ENCODE measurements at regions not wholly inside any gene's neighbourhood (a gene's known extent, or its start where the extent isn't known, plus 50 kb on each side); places are given as distances from the start of the nearest gene placed in this dataset.

- no peaks in the 10 kb centered on the region for H3F3A ChIP-seq (ENCODE audit: control insufficient read depth, insufficient read depth)
- no peaks in the 10 kb centered on the region for H3K79me2 ChIP-seq (ENCODE audit: control insufficient read depth, low read length)
- no peaks in the 10 kb centered on the region for H3K9me2 ChIP-seq (replicated peaks; ENCODE audit: control insufficient read depth, low read length)
- no peaks in the 10 kb centered on the region for H4K20me1 ChIP-seq (ENCODE audit: control insufficient read depth, insufficient read depth, low read depth, low read length)
- no peak overlapping the region for H3K4me3 ChIP-seq (ENCODE audit: low read length)
- H3K9me3 ChIP-seq (ENCODE audit: control insufficient read depth, insufficient read depth, low read length): no peaks in the 10 kb centered on the region
- H3K4me2 ChIP-seq (ENCODE audit: low read length): no peak overlapping the region
- no peak for TF ChIP-seq EZH2phosphoT487 (IDR thresholded peaks at IDR 0.05; ENCODE audit: borderline replicate concordance, low read length)
- TF ChIP-seq, protein P1, sequence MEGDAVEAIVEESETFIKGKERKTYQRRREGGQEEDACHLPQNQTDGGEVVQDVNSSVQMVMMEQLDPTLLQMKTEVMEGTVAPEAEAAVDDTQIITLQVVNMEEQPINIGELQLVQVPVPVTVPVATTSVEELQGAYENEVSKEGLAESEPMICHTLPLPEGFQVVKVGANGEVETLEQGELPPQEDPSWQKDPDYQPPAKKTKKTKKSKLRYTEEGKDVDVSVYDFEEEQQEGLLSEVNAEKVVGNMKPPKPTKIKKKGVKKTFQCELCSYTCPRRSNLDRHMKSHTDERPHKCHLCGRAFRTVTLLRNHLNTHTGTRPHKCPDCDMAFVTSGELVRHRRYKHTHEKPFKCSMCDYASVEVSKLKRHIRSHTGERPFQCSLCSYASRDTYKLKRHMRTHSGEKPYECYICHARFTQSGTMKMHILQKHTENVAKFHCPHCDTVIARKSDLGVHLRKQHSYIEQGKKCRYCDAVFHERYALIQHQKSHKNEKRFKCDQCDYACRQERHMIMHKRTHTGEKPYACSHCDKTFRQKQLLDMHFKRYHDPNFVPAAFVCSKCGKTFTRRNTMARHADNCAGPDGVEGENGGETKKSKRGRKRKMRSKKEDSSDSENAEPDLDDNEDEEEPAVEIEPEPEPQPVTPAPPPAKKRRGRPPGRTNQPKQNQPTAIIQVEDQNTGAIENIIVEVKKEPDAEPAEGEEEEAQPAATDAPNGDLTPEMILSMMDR (IDR thresholded peaks at IDR 0.05; ENCODE audit: low read depth, low read length, poor library complexity, severe bottlenecking): no peak
- no peaks in the 10 kb centered on the region for H3K4me1 ChIP-seq (ENCODE audit: control insufficient read depth, low read length)
- no peak overlapping the region for H3K27ac ChIP-seq (ENCODE audit: low read depth, low read length)
- H3K36me3 ChIP-seq (ENCODE audit: control insufficient read depth, low read length): no peaks in the 10 kb centered on the region
- H3K27me3 ChIP-seq (ENCODE audit: control insufficient read depth, low read length): no peaks in the 10 kb centered on the region
These were observed 1355.7 kb upstream of the FAM98A start for GRCh38 chr2:34954758-34955157.

DNA sequence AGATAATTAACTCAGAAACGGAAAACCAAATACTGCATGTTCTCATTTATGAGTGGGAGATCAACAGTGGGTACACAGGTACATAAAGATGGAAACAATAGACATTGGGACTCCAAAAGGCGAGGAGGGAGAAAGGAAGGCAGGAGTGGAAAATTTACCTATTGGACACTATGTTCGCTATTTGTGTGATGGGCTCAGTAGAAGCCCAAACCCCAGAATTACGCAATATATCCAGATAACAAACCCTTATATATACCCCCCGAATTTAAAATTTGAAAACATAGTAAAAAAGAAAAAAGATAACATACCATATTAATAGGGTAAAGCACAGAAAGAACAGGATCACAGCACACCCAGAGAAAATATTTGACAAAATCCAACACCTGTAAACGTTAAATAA lies 1351.7 kb upstream of the FAM98A start:
- H3K4me1 ChIP-seq (ENCODE audit: control insufficient read depth, low read length): no peaks in the 10 kb centered on the region
- no peaks in the 10 kb centered on the region for H3F3A ChIP-seq (ENCODE audit: control insufficient read depth, insufficient read depth)
- H3K9me2 ChIP-seq (replicated peaks; ENCODE audit: control insufficient read depth, low read length): no peaks in the 10 kb centered on the region

GRCh38 chr2:34949316-34949715 lies 1350.2 kb upstream of the FAM98A start:
- H4K20me1 ChIP-seq (ENCODE audit: control insufficient read depth, insufficient read depth, low read depth, low read length): no peaks in the 10 kb centered on the region
- H3K36me3 ChIP-seq (ENCODE audit: control insufficient read depth, low read length): no peaks in the 10 kb centered on the region
- H3K4me2 ChIP-seq (ENCODE audit: low read length): no peak overlapping the region
- no peaks in the 10 kb centered on the region for H3F3A ChIP-seq (ENCODE audit: control insufficient read depth, insufficient read depth)
- no peak for TF ChIP-seq EZH2phosphoT487 (IDR thresholded peaks at IDR 0.05; ENCODE audit: borderline replicate concordance, low read length)
- TF ChIP-seq, protein P1 (IDR thresholded peaks at IDR 0.05; ENCODE audit: low read depth, low read length, poor library complexity, severe bottlenecking): no peak
- H3K4me3 ChIP-seq (ENCODE audit: low read length): no peak overlapping the region
- H3K9me3 ChIP-seq (ENCODE audit: control insufficient read depth, insufficient read depth, low read length): no peaks in the 10 kb centered on the region
- no peaks in the 10 kb centered on the region for H3K27me3 ChIP-seq (ENCODE audit: control insufficient read depth, low read length)
- no peaks in the 10 kb centered on the region for H3K4me1 ChIP-seq (ENCODE audit: control insufficient read depth, low read length)
- no peaks in the 10 kb centered on the region for H3K79me2 ChIP-seq (ENCODE audit: control insufficient read depth, low read length)
- H3K9me2 ChIP-seq (replicated peaks; ENCODE audit: control insufficient read depth, low read length): no peaks in the 10 kb centered on the region
- no peak overlapping the region for H3K27ac ChIP-seq (ENCODE audit: low read depth, low read length)

More for the DNA sequence above, 1351.7 kb upstream of the FAM98A start:
- Histone ChIP-seq H3K9me3 (ENCODE audit: control insufficient read depth, insufficient read depth, low read length) (no peaks in the 10 kb centered on the region), H4K20me1 (ENCODE audit: control insufficient read depth, insufficient read depth, low read depth, low read length) (no peaks in the 10 kb centered on the region), H3K4me3 (ENCODE audit: low read length) (no peak overlapping the region), H3K27me3 (ENCODE audit: control insufficient read depth, low read length) (no peaks in the 10 kb centered on the region), H3K27ac (ENCODE audit: low read depth, low read length) (no peak overlapping the region), H3K79me2 (ENCODE audit: control insufficient read depth, low read length) (no peaks in the 10 kb centered on the region), H3K4me2 (ENCODE audit: low read length) (no peak overlapping the region), H3K36me3 (ENCODE audit: control insufficient read depth, low read length) (no peaks in the 10 kb centered on the region)
- TF ChIP-seq, protein P1 (IDR thresholded peaks at IDR 0.05; ENCODE audit: low read depth, low read length, poor library complexity, severe bottlenecking): no peak
- TF ChIP-seq EZH2phosphoT487 (IDR thresholded peaks at IDR 0.05; ENCODE audit: borderline replicate concordance, low read length): no peak

DNA sequence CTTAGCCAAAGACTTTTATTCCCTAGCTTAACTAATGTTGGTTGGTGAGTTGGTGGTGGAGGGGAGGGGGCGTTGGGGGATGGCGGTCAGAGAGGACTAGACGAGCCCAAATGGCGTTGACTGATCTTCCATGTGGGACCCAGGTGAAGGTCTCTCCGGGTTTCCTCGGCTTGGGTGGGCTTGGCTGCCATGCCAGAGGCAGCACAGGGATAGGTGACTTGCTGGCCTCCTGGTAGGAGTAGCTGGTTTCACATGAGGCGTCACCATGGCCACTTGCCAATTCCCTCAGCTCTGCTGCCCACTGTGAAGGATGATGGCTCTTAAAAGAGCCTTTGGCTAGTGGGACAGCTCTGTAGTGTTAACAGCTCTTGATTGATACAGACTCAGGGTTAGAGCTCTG lies 1337.0 kb upstream of the FAM98A start:
- H3F3A ChIP-seq (ENCODE audit: control insufficient read depth, insufficient read depth): no peaks in the 10 kb centered on the region
- H3K27ac ChIP-seq (ENCODE audit: low read depth, low read length): no peak overlapping the region
- H3K9me2 ChIP-seq (replicated peaks; ENCODE audit: control insufficient read depth, low read length): no peaks in the 10 kb centered on the region
- H3K4me1 ChIP-seq (ENCODE audit: control insufficient read depth, low read length): no peaks in the 10 kb centered on the region
- no peaks in the 10 kb centered on the region for H3K9me3 ChIP-seq (ENCODE audit: control insufficient read depth, insufficient read depth, low read length)
- no peaks in the 10 kb centered on the region for H4K20me1 ChIP-seq (ENCODE audit: control insufficient read depth, insufficient read depth, low read depth, low read length)
- no peaks in the 10 kb centered on the region for H3K27me3 ChIP-seq (ENCODE audit: control insufficient read depth, low read length)
- no peaks in the 10 kb centered on the region for H3K79me2 ChIP-seq (ENCODE audit: control insufficient read depth, low read length)
- TF ChIP-seq EZH2phosphoT487 (IDR thresholded peaks at IDR 0.05; ENCODE audit: borderline replicate concordance, low read length): no peak
- TF ChIP-seq, protein P1 (IDR thresholded peaks at IDR 0.05; ENCODE audit: low read depth, low read length, poor library complexity, severe bottlenecking): no peak
- no peak overlapping the region for H3K4me3 ChIP-seq (ENCODE audit: low read length)
- H3K36me3 ChIP-seq (ENCODE audit: control insufficient read depth, low read length): no peaks in the 10 kb centered on the region
- H3K4me2 ChIP-seq (ENCODE audit: low read length): no peak overlapping the region
